Fibroblast of villous mesenchyme (primary cell): ENCODE measurements at regions not wholly inside any gene's neighbourhood (a gene's known extent, or its start where the extent isn't known, plus 50 kb on each side); places are given as distances from the start of the nearest gene placed in this dataset.

Source experiments
- DNase-seq: peaks from one replicate; pipeline ENCODE4 v3.0.0-alpha.2; 2010; ENCODE audit warnings: low read depth
- H3K4me3 ChIP-seq: 2 replicates; pipeline ENCODE4 v1.5.1; 2011; ENCODE audit warnings: low read depth, mild to moderate bottlenecking, low read length
- CTCF ChIP-seq: IDR thresholded peaks from 2 replicates; pipeline ENCODE4 v1.5.1; 2012; ENCODE audit warnings: low read depth, mild to moderate bottlenecking, low read length; ENCODE audit not compliant: insufficient read depth

GRCh38 chr2:4884117-4884571, 808.0 kb upstream of the SOX11 start:
- no peak for TF ChIP-seq CTCF
- no peak overlapping the region for H3K4me3 ChIP-seq
- DNase-seq: no peak

GRCh38 chr2:4891394-4891793, 800.8 kb upstream of the SOX11 start:
- H3K4me3 ChIP-seq: no peak overlapping the region
- DNase-seq: no peak
- TF ChIP-seq CTCF: no peak

- DNase-seq: no peak
- H3K4me3 ChIP-seq: no peak overlapping the region
- no peak for TF ChIP-seq CTCF
These were observed 796.8 kb upstream of the SOX11 start for GRCh38 chr2:4895371-4895770.

- DNase-seq: no peak
- no peak for TF ChIP-seq CTCF
- no peak overlapping the region for H3K4me3 ChIP-seq
These were observed 793.5 kb upstream of the SOX11 start for GRCh38 chr2:4898706-4899105.

- no peak for TF ChIP-seq CTCF
- H3K4me3 ChIP-seq: no peak overlapping the region
- DNase-seq: no peak
These were observed 791.9 kb upstream of the SOX11 start for GRCh38 chr2:4900242-4900641.

- no peak for TF ChIP-seq CTCF
- DNase-seq: no peak
- no peak overlapping the region for H3K4me3 ChIP-seq
These were observed 791.1 kb upstream of the SOX11 start for GRCh38 chr2:4900861-4901770.
